Loucy (cell line): ENCODE measurements at regions not wholly inside any gene's neighbourhood (a gene's known extent, or its start where the extent isn't known, plus 50 kb on each side); places are given as distances from the start of the nearest gene placed in this dataset.

Experiments used
- EZH2phosphoT487 ChIP-seq: fragments of 200-600 bp; IDR thresholded peaks from 2 replicates; pipeline ENCODE4 v1.6.1; 2018; ENCODE audit warnings: antibody characterized with exemption, mild to moderate bottlenecking, moderate library complexity, borderline replicate concordance
- TF ChIP-seq, protein P1 (sequence below): fragments of 200-600 bp; sonication (generic); conservative IDR thresholded peaks from 2 replicates; pipeline ENCODE4 v1.5.1; 2014; ENCODE audit warnings: mild to moderate bottlenecking, antibody characterized with exemption, low read length

DNA sequence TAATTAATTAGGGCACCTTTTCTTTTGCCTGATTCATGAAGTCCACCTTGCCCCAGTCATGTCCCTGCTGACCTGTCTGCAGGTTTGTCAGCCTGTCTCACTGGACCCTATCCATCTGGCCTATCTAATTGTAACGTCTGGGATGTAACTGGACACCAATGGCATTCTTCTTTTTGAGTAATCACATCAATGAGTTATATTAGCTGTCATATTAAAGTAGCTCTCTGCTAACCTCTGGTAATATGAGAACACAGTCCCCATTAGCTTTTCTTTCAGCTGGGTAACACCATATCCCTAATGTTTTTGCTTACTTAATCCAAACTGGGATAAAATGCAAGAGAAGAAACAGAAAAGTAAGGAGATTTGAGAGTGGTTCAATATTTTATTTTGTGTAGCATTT is 166.2 kb upstream of the VEPH1 start:
- TF ChIP-seq, protein P1, sequence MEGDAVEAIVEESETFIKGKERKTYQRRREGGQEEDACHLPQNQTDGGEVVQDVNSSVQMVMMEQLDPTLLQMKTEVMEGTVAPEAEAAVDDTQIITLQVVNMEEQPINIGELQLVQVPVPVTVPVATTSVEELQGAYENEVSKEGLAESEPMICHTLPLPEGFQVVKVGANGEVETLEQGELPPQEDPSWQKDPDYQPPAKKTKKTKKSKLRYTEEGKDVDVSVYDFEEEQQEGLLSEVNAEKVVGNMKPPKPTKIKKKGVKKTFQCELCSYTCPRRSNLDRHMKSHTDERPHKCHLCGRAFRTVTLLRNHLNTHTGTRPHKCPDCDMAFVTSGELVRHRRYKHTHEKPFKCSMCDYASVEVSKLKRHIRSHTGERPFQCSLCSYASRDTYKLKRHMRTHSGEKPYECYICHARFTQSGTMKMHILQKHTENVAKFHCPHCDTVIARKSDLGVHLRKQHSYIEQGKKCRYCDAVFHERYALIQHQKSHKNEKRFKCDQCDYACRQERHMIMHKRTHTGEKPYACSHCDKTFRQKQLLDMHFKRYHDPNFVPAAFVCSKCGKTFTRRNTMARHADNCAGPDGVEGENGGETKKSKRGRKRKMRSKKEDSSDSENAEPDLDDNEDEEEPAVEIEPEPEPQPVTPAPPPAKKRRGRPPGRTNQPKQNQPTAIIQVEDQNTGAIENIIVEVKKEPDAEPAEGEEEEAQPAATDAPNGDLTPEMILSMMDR, result no peak
- no peak for TF ChIP-seq EZH2phosphoT487
